ENCODE measurements at regions not wholly inside any gene's neighbourhood (a gene's known extent, or its start where the extent isn't known, plus 50 kb on each side); places are given as distances from the start of the nearest gene placed in this dataset.
"Not testable (repeated sequence)": the region's sequence is repeated elsewhere in the genome, so short reads cannot be mapped to it uniquely, and the experiment has no call there.

GRCh38 chr2:22110244-22110651 is 986.5 kb downstream of the TDRD15 start:
- no peak for DNase-seq (ENCODE audit: low spot score)

GRCh38 chr2:22124003-22124402 is 1000.2 kb downstream of the TDRD15 start:
- DNase-seq (ENCODE audit: low spot score) = no peak

GRCh38 chr2:22126106-22126505 is 1002.3 kb downstream of the TDRD15 start:
- DNase-seq (ENCODE audit: low spot score) = no peak

- DNase-seq (ENCODE audit: low spot score) = no peak
Measured at GRCh38 chr2:22126978-22127377, 1003.2 kb downstream of the TDRD15 start.

GRCh38 chr2:22134421-22134820 is 1010.7 kb downstream of the TDRD15 start:
- DNase-seq (ENCODE audit: low spot score) = peak; percentile 46

GRCh38 chr2:22136446-22136845 is 1012.7 kb downstream of the TDRD15 start:
- DNase-seq (ENCODE audit: low spot score) = no peak

GRCh38 chr2:22143840-22144239 is 1020.1 kb downstream of the TDRD15 start:
- no peak for DNase-seq (ENCODE audit: low spot score)

GRCh38 chr2:22153931-22154613 is 1030.3 kb downstream of the TDRD15 start:
- DNase-seq (ENCODE audit: low spot score) = no peak

GRCh38 chr2:22156661-22157060 is 1032.9 kb downstream of the TDRD15 start:
- DNase-seq (ENCODE audit: low spot score) = not testable (repeated sequence)

GRCh38 chr2:22167256-22167655 is 1043.5 kb downstream of the TDRD15 start:
- DNase-seq (ENCODE audit: low spot score) = no peak

- DNase-seq (ENCODE audit: low spot score) = no peak
Measured at GRCh38 chr2:22175003-22175402, 1051.2 kb downstream of the TDRD15 start.

GRCh38 chr2:22185251-22185650 is 1061.5 kb downstream of the TDRD15 start:
- DNase-seq (ENCODE audit: low spot score) = no peak

GRCh38 chr2:22186261-22186828 is 1062.6 kb downstream of the TDRD15 start:
- DNase-seq (ENCODE audit: low spot score) = not testable (repeated sequence)

GRCh38 chr2:22189893-22190480 is 1066.2 kb downstream of the TDRD15 start:
- no peak for DNase-seq (ENCODE audit: low spot score)

GRCh38 chr2:22194218-22194617 is 1070.5 kb downstream of the TDRD15 start:
- no peak for DNase-seq (ENCODE audit: low spot score)

GRCh38 chr2:22196806-22197205 is 1073.0 kb downstream of the TDRD15 start:
- no peak for DNase-seq (ENCODE audit: low spot score)

- no peak for DNase-seq (ENCODE audit: low spot score)
Measured at GRCh38 chr2:22198381-22199283, 1074.9 kb downstream of the TDRD15 start.

GRCh38 chr2:22199994-22200393 is 1076.2 kb downstream of the TDRD15 start:
- DNase-seq (ENCODE audit: low spot score) = no peak

GRCh38 chr2:22209545-22209944 is 1085.8 kb downstream of the TDRD15 start:
- DNase-seq (ENCODE audit: low spot score) = no peak

GRCh38 chr2:22213237-22213636 is 1089.5 kb downstream of the TDRD15 start:
- no peak for DNase-seq (ENCODE audit: low spot score)

GRCh38 chr2:22215517-22215916 is 1091.7 kb downstream of the TDRD15 start:
- no peak for DNase-seq (ENCODE audit: low spot score)

- no peak for DNase-seq (ENCODE audit: low spot score)
Measured at GRCh38 chr2:22217881-22218280, 1094.1 kb downstream of the TDRD15 start.

GRCh38 chr2:22221006-22221405 is 1097.2 kb downstream of the TDRD15 start:
- DNase-seq (ENCODE audit: low spot score) = no peak
